OCI-LY1 (cell line): ENCODE measurements at regions not wholly inside any gene's neighbourhood (a gene's known extent, or its start where the extent isn't known, plus 50 kb on each side); places are given as distances from the start of the nearest gene placed in this dataset.

ENCODE experiments used
- H2AFZ ChIP-seq: fragments of 200-600 bp; sonication (generic), shearing (Covaris generic); 2 replicates; pipeline ENCODE4 v1.6.0; 2014; ENCODE audit warnings: antibody characterized with exemption, mild to moderate bottlenecking, low read length
- H3F3A ChIP-seq: fragments of 200-600 bp; sonication (generic), shearing (Covaris generic); 2 replicates; pipeline ENCODE4 v1.6.0; 2014; ENCODE audit warnings: mild to moderate bottlenecking, antibody characterized with exemption, low read length, moderate library complexity; ENCODE audit not compliant: insufficient read depth
- H3K27ac ChIP-seq: fragments of 200-600 bp; sonication (generic); 2 replicates; pipeline ENCODE4 v1.5.1; 2014; ENCODE audit warnings: low read length, mixed run types, mild to moderate bottlenecking, low read depth; ENCODE audit not compliant: poor library complexity, severe bottlenecking
- H3K27me3 ChIP-seq: fragments of 200-600 bp; sonication (generic); 2 replicates; pipeline ENCODE4 v1.6.0; 2014; ENCODE audit warnings: antibody characterized with exemption, mild to moderate bottlenecking, low read length, moderate library complexity; ENCODE audit not compliant: insufficient read depth
- H3K36me3 ChIP-seq: fragments of 200-600 bp; sonication (generic); 2 replicates; pipeline ENCODE4 v1.6.1; 2014; ENCODE audit warnings: mild to moderate bottlenecking, antibody characterized with exemption, low read length, moderate library complexity, mixed read lengths; ENCODE audit not compliant: insufficient read depth
- H3K4me1 ChIP-seq: fragments of 200-600 bp; sonication (generic); 2 replicates; pipeline ENCODE4 v1.5.1; 2014; ENCODE audit warnings: mild to moderate bottlenecking, low read length, moderate library complexity; ENCODE audit not compliant: insufficient read depth, severe bottlenecking
- H3K4me2 ChIP-seq: fragments of 200-600 bp; sonication (generic), shearing (Covaris generic); 2 replicates; pipeline ENCODE4 v1.6.1; 2014; ENCODE audit warnings: low read length
- H3K4me3 ChIP-seq: fragments of 200-600 bp; sonication (generic); 2 replicates; pipeline ENCODE4 v1.5.1; 2014; ENCODE audit warnings: low read length, low read depth, mild to moderate bottlenecking, mixed read lengths; ENCODE audit not compliant: poor library complexity, severe bottlenecking
- H3K79me2 ChIP-seq: fragments of 200-600 bp; shearing (Covaris generic); 2 replicates; pipeline ENCODE4 v1.6.1; 2016; ENCODE audit warnings: mixed run types, low read length, mixed read lengths; ENCODE audit not compliant: insufficient read depth
- H3K9ac ChIP-seq: fragments of 200-600 bp; sonication (generic), shearing (Covaris generic); 2 replicates; pipeline ENCODE4 v1.6.1; 2014; ENCODE audit warnings: mild to moderate bottlenecking, low read length, mixed read lengths
- H3K9me2 ChIP-seq: fragments of 200-600 bp; sonication (generic), shearing (Covaris generic); 2 replicates; pipeline ENCODE4 v1.6.1; 2014; ENCODE audit warnings: low read depth, mild to moderate bottlenecking, low read length, mixed read lengths
- H3K9me3 ChIP-seq: fragments of 200-600 bp; shearing (Covaris generic); 2 replicates; pipeline ENCODE4 v1.6.1; 2014; ENCODE audit warnings: low read length, mixed read lengths
- H4K20me1 ChIP-seq: fragments of 200-600 bp; sonication (generic), shearing (Covaris generic); 2 replicates; pipeline ENCODE4 v1.6.0; 2016; ENCODE audit warnings: mild to moderate bottlenecking, low read length; ENCODE audit not compliant: insufficient read depth
- EZH2 ChIP-seq: fragments of 200-600 bp; sonication (generic), shearing (Covaris generic); IDR thresholded peaks from 2 replicates; pipeline ENCODE4 v1.8.0; 2017; ENCODE audit warnings: borderline replicate concordance, mixed run types, mild to moderate bottlenecking, antibody characterized with exemption, low read length, moderate library complexity, mixed read lengths
- TF ChIP-seq, protein P1 (sequence below): fragments of 200-600 bp; sonication (generic), shearing (Covaris generic); IDR thresholded peaks from 2 replicates; pipeline ENCODE4 v1.5.1; 2017; ENCODE audit warnings: mild to moderate bottlenecking, antibody characterized with exemption, low read length, moderate library complexity, mixed read lengths

DNA sequence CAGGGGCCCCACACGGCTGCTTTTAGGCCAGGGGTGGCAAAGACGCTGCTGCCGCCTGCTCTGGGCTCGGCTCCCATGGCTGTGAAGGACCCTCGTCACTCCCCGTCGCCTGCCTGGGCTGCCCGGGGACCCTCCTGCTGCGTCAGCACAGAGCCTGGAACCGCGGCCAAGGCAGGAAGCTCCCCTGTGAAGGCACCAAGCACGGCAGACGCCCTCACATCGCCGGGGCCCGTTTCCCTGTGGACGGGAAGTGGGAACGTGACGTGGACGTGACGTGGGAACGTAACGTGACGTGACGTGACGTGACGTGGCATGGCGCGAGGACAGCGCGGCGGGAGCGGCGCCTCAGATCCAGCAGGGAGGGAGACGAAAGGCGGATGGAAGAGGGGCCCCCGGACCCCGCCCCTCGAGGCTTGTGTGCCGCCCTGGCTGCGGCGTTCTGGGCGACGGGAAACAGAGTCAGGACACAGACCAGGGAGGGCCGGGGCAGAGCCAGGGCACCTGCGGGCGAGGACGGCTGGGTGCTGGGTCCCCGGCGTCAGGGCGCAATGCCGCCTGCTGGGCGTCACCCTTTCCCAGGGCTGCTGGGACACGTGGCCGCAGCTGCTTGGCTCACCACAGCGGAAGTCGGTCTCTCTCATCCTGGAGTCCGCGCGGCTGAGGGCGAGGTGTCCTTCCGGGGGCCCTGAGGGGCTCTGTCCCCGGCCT lies 53.1 kb downstream of the MRPL36 start:
- Histone ChIP-seq H4K20me1 (no peaks in the 10 kb centered on the region), H3K79me2 (no peaks in the 10 kb centered on the region), H3K9ac (no peak overlapping the region), H3K27ac (no peak overlapping the region), H3F3A (no peaks in the 10 kb centered on the region), H3K36me3 (no peaks in the 10 kb centered on the region), H3K4me3 (no peak overlapping the region), H3K9me3 (no peaks in the 10 kb centered on the region; the same call in 1 of the 2 replicates), H3K4me2 (no peak overlapping the region), H3K4me1 (no peaks in the 10 kb centered on the region), H3K9me2 (no peaks in the 10 kb centered on the region), H2AFZ (no peak overlapping the region), H3K27me3 (no peaks in the 10 kb centered on the region; the same call in 1 of the 2 replicates)
- TF ChIP-seq, protein P1, sequence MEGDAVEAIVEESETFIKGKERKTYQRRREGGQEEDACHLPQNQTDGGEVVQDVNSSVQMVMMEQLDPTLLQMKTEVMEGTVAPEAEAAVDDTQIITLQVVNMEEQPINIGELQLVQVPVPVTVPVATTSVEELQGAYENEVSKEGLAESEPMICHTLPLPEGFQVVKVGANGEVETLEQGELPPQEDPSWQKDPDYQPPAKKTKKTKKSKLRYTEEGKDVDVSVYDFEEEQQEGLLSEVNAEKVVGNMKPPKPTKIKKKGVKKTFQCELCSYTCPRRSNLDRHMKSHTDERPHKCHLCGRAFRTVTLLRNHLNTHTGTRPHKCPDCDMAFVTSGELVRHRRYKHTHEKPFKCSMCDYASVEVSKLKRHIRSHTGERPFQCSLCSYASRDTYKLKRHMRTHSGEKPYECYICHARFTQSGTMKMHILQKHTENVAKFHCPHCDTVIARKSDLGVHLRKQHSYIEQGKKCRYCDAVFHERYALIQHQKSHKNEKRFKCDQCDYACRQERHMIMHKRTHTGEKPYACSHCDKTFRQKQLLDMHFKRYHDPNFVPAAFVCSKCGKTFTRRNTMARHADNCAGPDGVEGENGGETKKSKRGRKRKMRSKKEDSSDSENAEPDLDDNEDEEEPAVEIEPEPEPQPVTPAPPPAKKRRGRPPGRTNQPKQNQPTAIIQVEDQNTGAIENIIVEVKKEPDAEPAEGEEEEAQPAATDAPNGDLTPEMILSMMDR, result no peak
- no peak for TF ChIP-seq EZH2

DNA sequence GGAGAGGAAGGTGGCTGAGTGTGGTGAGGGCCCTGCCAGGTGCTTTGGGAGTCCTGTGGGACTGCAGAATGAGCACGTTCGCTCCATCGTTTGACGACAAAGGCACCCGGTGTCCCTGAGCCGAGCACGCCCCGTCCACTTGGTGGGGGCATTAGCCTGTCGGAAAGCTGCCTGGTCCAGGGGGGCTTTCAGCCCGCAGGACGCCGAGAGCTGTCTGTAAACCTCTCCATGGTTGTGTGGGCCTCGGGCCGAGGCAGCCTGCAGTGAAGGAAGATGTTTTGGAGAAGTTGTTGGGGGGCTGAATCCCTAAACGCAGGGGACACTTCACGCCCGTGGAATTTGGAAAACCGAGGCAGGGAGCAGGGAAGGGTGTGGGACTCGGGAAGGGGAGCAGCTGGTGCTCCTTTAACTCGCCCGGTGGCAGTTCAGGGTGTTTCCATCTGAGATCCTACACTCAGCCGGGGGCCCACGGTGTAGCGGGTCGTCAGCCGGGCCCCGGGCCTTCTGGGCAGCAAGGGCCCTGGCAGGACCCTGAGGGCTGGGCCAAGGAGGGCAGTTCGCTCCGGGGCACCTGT lies 53.8 kb downstream of the MRPL36 start:
- Histone ChIP-seq H3K36me3 (no peaks in the 10 kb centered on the region; the same call in 1 of the 2 replicates), H3K9ac (no peak overlapping the region), H3F3A (no peaks in the 10 kb centered on the region), H4K20me1 (no peaks in the 10 kb centered on the region), H3K4me2 (no peak overlapping the region), H3K4me1 (no peaks in the 10 kb centered on the region), H3K27me3 (no peaks in the 10 kb centered on the region; the same call in 1 of the 2 replicates), H3K4me3 (no peak overlapping the region), H3K79me2 (no peaks in the 10 kb centered on the region), H3K9me3 (no peaks in the 10 kb centered on the region; the same call in 1 of the 2 replicates), H3K27ac (no peak overlapping the region), H2AFZ (no peak overlapping the region), H3K9me2 (no peaks in the 10 kb centered on the region)
- TF ChIP-seq EZH2, result no peak
- TF ChIP-seq, protein P1, result no peak

DNA sequence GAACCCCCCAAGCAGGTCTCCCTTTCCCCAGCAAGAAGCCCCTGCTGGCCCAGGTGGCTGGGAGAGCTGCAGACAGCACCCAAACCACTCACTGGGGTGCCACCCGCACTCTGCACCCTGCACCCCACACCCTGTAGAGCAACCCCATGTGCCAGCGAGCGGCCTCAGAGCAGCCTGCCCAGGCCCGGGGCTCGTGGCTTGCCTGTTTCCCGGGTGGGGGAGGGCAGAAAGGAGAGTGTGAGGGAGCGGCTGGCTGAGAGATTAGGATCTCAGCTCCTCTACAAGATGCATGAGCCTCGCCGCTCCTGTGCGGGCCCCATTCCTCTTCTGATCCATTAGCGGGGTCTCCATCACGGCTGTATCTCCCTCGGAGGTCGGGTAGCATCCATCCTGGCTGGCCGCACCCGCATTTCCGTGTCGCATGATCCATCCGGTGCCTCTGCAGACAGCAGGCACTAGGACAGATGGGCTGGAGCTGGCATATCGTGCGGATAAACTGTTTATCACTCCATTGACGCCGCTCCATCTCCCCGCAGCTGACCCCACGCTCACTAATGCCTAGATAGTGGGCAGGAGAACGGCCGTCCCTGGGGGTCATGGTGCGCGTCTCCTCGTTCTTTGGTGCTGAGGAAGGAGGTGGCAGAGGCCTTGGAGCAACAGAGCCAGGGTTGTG lies 54.4 kb downstream of the MRPL36 start:
- Histone ChIP-seq H3K9me2 (no peaks in the 10 kb centered on the region), H3K4me2 (no peak overlapping the region), H3K4me1 (no peaks in the 10 kb centered on the region), H3F3A (no peaks in the 10 kb centered on the region), H3K9ac (no peak overlapping the region), H3K27me3 (no peaks in the 10 kb centered on the region; the same call in 1 of the 2 replicates), H3K36me3 (no peaks in the 10 kb centered on the region; the same call in 1 of the 2 replicates), H3K79me2 (no peaks in the 10 kb centered on the region), H3K27ac (no peak overlapping the region), H4K20me1 (no peaks in the 10 kb centered on the region), H3K4me3 (no peak overlapping the region), H2AFZ (no peak overlapping the region), H3K9me3 (no peaks in the 10 kb centered on the region; the same call in 1 of the 2 replicates)
- TF ChIP-seq, protein P1, result no peak
- no peak for TF ChIP-seq EZH2
